Activated T-helper 1 cell treated with anti-CD3 and anti-CD28 coated beads, Interleukin-2, amount 50 U/mL, for 16 hours (primary cell): ENCODE measurements at regions not wholly inside any gene's neighbourhood (a gene's known extent, or its start where the extent isn't known, plus 50 kb on each side); places are given as distances from the start of the nearest gene placed in this dataset.

Experiments
- DNase-seq, 2 donors: peaks; one replicate each; pipeline ENCODE4 v3.0.0-alpha.2; 2020; ENCODE audit warnings: low read depth in 1 of 2, low spot score in 1 of 2

GRCh38 chr10:3432081-3432825, 259.7 kb upstream of the PITRM1 start:
- DNase-seq: no peak

GRCh38 chr10:3430501-3430900, 257.9 kb upstream of the PITRM1 start:
- DNase-seq: no peak

GRCh38 chr10:3429676-3430075, 257.1 kb upstream of the PITRM1 start:
- DNase-seq: no peak

- no peak for DNase-seq
Observed at GRCh38 chr10:3428826-3429225, 256.2 kb upstream of the PITRM1 start.

- DNase-seq: no peak
Observed at GRCh38 chr10:3427950-3428354, 255.4 kb upstream of the PITRM1 start.

GRCh38 chr10:3427347-3427746, 254.8 kb upstream of the PITRM1 start:
- no peak for DNase-seq

GRCh38 chr10:3426190-3426845, 253.7 kb upstream of the PITRM1 start:
- DNase-seq: no peak

- DNase-seq: no peak
Observed at GRCh38 chr10:3425716-3426115, 253.1 kb upstream of the PITRM1 start.

GRCh38 chr10:3425261-3425660, 252.7 kb upstream of the PITRM1 start:
- no peak for DNase-seq

GRCh38 chr10:3424111-3424851, 251.7 kb upstream of the PITRM1 start:
- DNase-seq: no peak

GRCh38 chr10:3423384-3423783, 250.8 kb upstream of the PITRM1 start:
- DNase-seq: no peak

- no peak for DNase-seq
Observed at GRCh38 chr10:3422282-3422681, 249.7 kb upstream of the PITRM1 start.

GRCh38 chr10:3421537-3422257, 249.1 kb upstream of the PITRM1 start:
- no peak for DNase-seq

GRCh38 chr10:3420527-3421469, 248.2 kb upstream of the PITRM1 start:
- DNase-seq: no peak

- no peak for DNase-seq
Observed at GRCh38 chr10:3419719-3420495, 247.3 kb upstream of the PITRM1 start.

GRCh38 chr10:3418926-3419325, 246.3 kb upstream of the PITRM1 start:
- DNase-seq: no peak

- DNase-seq: no peak
Observed at GRCh38 chr10:3418041-3418754, 245.6 kb upstream of the PITRM1 start.

- no peak for DNase-seq
Observed at GRCh38 chr10:3417096-3417495, 244.5 kb upstream of the PITRM1 start.
